ENCODE measurements at regions not wholly inside any gene's neighbourhood (a gene's known extent, or its start where the extent isn't known, plus 50 kb on each side); places are given as distances from the start of the nearest gene placed in this dataset.

GRCh38 chr22:49141761-49142160, 685.9 kb downstream of the BRD1 start:
- TF ChIP-seq EZH2 (IDR thresholded peaks at IDR 0.05; ENCODE audit: insufficient read depth, poor library complexity, severe bottlenecking): no peak
- no peak for TF ChIP-seq EZH2phosphoT487 (IDR thresholded peaks at IDR 0.05; ENCODE audit: insufficient read depth, low read depth)
